NCI-H1694 treated with DMSO at 0.1 percent for 48 hours (cell line): ENCODE measurements at regions not wholly inside any gene's neighbourhood (a gene's known extent, or its start where the extent isn't known, plus 50 kb on each side); places are given as distances from the start of the nearest gene placed in this dataset.

Experiments
- DNase-seq: peaks from one replicate; lab custom pipeline; 2025; lab: John Stamatoyannopoulos, UW

GRCh38 chr14:32004300-32004699, 72.8 kb upstream of the ARHGAP5 start:
- no peak for DNase-seq

GRCh38 chr14:32005628-32006027, 71.5 kb upstream of the ARHGAP5 start:
- DNase-seq: no peak

GRCh38 chr14:32006263-32007110, 70.6 kb upstream of the ARHGAP5 start:
- DNase-seq: no peak

- DNase-seq: no peak
These were observed 69.2 kb upstream of the ARHGAP5 start for GRCh38 chr14:32007755-32008362.

GRCh38 chr14:32008602-32009193, 68.4 kb upstream of the ARHGAP5 start:
- DNase-seq: no peak

- no peak for DNase-seq
These were observed 67.7 kb upstream of the ARHGAP5 start for GRCh38 chr14:32009221-32009975.

GRCh38 chr14:32009976-32010581, 67.0 kb upstream of the ARHGAP5 start:
- no peak for DNase-seq

- DNase-seq: no peak
These were observed 66.4 kb upstream of the ARHGAP5 start for GRCh38 chr14:32010604-32011125.

GRCh38 chr14:32011225-32011624, 65.9 kb upstream of the ARHGAP5 start:
- no peak for DNase-seq

- no peak for DNase-seq
These were observed 65.0 kb upstream of the ARHGAP5 start for GRCh38 chr14:32012062-32012461.

GRCh38 chr14:32012571-32012970, 64.5 kb upstream of the ARHGAP5 start:
- DNase-seq: no peak

GRCh38 chr14:32013083-32013482, 64.0 kb upstream of the ARHGAP5 start:
- DNase-seq: no peak

- DNase-seq: no peak
These were observed 63.0 kb upstream of the ARHGAP5 start for GRCh38 chr14:32014057-32014456.

- no peak for DNase-seq
These were observed 62.6 kb upstream of the ARHGAP5 start for GRCh38 chr14:32014498-32014897.

- DNase-seq: no peak
These were observed 61.9 kb upstream of the ARHGAP5 start for GRCh38 chr14:32015166-32015565.

- no peak for DNase-seq
These were observed 59.5 kb upstream of the ARHGAP5 start for GRCh38 chr14:32017587-32017986.

- DNase-seq: no peak
These were observed 58.6 kb upstream of the ARHGAP5 start for GRCh38 chr14:32018391-32019092.

- DNase-seq: no peak
These were observed 57.8 kb upstream of the ARHGAP5 start for GRCh38 chr14:32019276-32019675.

- DNase-seq: no peak
These were observed 56.2 kb upstream of the ARHGAP5 start for GRCh38 chr14:32020882-32021281.

GRCh38 chr14:32021341-32021740, 55.8 kb upstream of the ARHGAP5 start:
- no peak for DNase-seq

- no peak for DNase-seq
These were observed 54.6 kb upstream of the ARHGAP5 start for GRCh38 chr14:32022525-32022924.
